Activated T-helper 1 cell treated with Interleukin-2 at 50 U/mL for 16 hours (primary cell): ENCODE measurements at regions not wholly inside any gene's neighbourhood (a gene's known extent, or its start where the extent isn't known, plus 50 kb on each side); places are given as distances from the start of the nearest gene placed in this dataset.
A peak's percentile ranks its signal among the peaks of the same experiment; 100 is the strongest.

Experiments
- DNase-seq: peaks from one replicate; pipeline ENCODE4 v3.0.0-alpha.2; 2020; ENCODE audit warnings: low read depth

DNA sequence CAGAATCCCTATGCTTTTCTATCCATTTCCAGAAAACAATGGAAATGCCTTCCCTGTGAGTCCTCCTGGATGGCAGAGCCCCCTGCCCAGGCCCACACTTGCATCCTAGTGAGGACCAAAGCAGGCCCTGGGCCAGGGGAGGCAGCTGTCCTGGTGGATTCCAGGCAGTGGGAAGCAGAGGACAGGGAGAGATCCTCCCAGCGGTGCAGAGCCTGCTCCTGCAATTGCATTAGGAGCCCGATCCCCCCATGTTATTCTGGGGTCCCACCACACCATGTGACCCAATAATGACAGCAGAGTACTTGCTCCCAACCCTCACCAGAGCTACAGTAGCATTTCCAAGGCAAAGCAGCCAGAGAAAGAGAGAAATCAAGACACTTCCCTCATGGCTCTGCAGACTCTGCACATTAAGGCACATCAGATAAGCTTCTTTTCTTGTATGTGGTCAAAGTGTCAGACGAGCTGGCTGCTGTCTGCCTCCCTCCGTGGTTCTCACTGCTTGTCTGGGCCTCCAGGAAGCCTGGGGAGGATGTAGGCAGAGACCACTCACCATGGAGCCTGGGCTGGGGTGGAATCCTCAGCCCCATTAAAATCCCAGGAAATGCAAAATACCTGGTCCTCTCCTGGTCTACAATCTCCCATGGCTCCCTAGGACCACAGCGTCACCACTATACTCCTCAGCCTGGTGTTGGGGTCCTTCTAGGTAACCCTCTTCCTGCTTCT, 54.9 kb upstream of the RUNX3 start:
- DNase-seq = no peak

DNA sequence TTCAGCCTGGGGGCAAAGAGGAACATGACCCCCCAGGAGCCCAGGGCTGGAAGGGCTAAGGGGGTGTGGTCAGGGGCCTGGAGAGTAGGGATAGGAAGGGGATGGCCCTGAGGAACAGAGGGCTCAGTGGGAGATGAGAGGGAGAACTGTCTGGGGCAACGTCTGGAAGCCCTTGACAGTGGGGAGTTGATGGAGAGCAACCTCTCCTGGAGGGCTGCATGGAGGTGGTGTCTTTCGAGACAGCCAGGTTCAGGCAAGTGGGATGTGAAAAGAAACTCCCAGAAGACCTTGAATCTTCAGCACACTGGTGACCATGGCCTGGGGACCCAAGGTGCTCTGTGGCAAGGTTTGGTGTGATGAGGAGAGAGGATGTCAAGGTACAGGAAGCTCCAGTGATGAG, 54.2 kb upstream of the RUNX3 start:
- DNase-seq = no peak

DNA sequence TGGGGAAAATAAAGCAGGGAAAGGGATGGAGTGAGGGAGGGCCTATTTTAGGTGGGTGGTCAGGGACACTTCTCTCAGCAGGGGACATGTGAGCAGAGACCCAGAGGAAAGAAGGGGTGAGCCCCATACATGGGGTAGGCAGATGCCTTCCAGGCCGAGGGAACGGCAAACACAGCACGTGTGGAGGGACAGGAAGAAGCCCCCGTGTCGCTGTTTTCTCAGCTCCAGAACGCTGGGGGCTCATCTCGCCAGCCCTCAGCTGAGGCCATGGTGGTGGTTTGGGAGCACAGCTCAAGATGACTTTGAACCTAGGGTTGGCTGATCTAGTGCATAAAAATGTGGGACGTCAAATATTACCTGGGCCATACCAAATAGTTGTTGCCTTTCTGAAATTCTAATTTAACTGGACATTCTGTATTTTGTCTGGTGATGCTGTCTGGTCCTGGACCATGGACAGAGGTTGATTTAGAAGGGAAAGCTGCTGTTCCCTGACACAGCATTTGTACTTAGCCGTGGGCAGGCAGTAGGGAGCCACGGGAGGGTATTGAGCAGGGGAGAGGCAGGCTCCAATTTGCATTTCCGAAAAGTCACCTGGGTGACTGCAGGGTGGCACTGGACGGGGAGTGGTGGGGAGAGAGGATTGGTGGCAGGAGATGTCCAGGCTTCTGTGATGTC, 53.1 kb upstream of the RUNX3 start:
- DNase-seq = no peak

DNA sequence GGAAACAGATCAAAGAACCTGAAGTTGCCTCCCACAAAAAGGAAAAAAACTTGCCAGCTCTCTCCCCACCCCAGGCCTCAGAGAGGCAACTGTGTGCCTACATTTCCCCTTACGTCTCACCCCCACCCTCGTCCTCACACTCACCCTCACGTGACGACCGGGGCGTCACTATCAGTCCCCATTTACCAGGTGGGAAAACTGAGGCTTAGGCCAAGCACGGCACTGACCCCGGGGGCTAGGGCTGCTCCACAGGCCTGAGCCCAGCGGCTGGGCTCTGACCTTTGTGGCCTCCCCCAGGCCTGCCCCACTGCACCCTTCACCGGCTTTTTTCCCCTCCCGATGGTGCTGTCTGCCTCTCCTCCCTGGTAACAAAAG, 51.5 kb upstream of the RUNX3 start:
- peak; percentile 32 for DNase-seq

DNA sequence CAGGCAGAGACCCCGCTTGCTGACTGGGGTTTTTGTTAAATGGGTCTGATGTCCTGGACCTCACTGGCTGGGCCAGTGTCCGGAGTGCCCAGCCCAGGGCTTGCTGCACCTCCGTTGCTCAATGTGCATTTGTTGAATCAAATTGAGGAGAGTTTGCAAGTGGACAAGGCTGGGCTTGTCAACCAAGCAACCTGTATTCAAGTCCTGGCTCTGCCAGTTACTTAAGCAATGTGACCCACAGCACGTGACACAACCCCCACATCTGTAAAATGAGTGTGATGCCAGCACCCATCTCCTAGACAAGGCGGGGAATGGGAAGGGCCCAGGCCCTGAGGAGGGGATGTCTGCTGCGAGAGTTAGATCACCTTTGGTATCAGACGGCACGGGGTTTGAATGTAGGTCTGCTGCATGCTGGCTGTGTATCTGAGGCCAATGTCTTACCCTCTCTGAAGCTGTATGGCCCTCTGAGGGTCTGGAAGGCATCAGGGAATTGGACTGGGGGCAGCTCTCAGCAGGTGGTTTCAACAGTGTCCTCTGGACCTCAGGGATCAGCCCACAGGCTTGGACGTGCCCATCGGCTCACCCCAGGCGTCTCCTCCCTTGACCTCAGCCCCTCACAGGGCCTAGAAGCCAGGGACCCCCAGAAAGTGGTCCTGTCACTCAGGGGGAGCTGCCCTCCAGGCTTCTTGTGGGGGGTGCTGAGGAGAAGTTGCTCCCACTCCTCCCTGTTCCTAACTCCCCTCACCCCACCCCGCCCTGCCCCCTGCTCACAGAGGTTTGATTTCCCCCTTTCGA, 51.0 kb upstream of the RUNX3 start:
- DNase-seq = no peak
